Nephron (organoid): ENCODE measurements at regions not wholly inside any gene's neighbourhood (a gene's known extent, or its start where the extent isn't known, plus 50 kb on each side); places are given as distances from the start of the nearest gene placed in this dataset.

Experiments
- H3K27ac Mint-ChIP-seq, 3 experiments: 2 replicates each; pipeline ENCODE4 v1.8.0; 2020; ENCODE audit warnings: mixed read lengths in 3 of 3, mild to moderate bottlenecking in 2 of 3, moderate library complexity in 1 of 3
- H3K27me3 Mint-ChIP-seq: 2 replicates; pipeline ENCODE4 v1.8.0; 2021; ENCODE audit warnings: low read depth, mild to moderate bottlenecking, moderate library complexity, mixed read lengths
- H3K36me3 Mint-ChIP-seq: 2 replicates; pipeline ENCODE4 v1.8.0; 2020; ENCODE audit warnings: low read depth, mixed read lengths
- H3K4me1 Mint-ChIP-seq: 2 replicates; pipeline ENCODE4 v1.8.0; 2020; ENCODE audit warnings: mixed read lengths
- H3K4me3 Mint-ChIP-seq, 3 experiments: 2 replicates each; pipeline ENCODE4 v1.8.0; 2020; ENCODE audit warnings: mild to moderate bottlenecking in 3 of 3, mixed read lengths in 3 of 3, moderate library complexity in 2 of 3
- H3K9me3 Mint-ChIP-seq: 2 replicates; pipeline ENCODE4 v1.8.0; 2020; ENCODE audit warnings: mixed read lengths
- TF ChIP-seq, protein P1 (sequence below), 3 experiments: fragments of 200-600 bp; sonication (generic); IDR thresholded peaks; one replicate each; pipeline ENCODE4 v1.5.0; 2021; ENCODE audit warnings: antibody characterized with exemption in 3 of 3; ENCODE audit not compliant: unreplicated experiment in 3 of 3

DNA sequence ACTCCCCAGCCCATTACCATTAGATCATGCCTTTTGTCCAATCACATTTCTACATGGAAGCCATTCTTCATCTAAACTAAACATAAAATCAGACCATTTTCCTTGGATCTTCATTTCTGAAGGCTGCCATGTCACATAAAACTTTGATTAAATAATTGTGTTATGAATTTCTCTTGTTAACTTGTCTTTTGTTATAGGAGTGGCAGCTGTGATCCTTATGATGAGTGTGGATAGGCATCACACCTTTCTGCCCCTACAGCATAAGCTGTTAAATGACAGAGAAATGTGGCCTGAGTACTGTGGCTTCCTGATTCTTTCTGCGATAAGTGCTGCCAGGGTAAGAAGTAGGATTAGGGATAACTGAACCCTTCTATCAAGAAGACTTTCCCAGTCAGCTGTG lies 247.1 kb upstream of the MOCS1 start:
- peaks cover 7% of the 10 kb centered on the region for H3K36me3 Mint-ChIP-seq
- no peak overlapping the region for H3K4me3 Mint-ChIP-seq
- H3K4me1 Mint-ChIP-seq, result no peaks in the 10 kb centered on the region
- TF ChIP-seq, protein P1, sequence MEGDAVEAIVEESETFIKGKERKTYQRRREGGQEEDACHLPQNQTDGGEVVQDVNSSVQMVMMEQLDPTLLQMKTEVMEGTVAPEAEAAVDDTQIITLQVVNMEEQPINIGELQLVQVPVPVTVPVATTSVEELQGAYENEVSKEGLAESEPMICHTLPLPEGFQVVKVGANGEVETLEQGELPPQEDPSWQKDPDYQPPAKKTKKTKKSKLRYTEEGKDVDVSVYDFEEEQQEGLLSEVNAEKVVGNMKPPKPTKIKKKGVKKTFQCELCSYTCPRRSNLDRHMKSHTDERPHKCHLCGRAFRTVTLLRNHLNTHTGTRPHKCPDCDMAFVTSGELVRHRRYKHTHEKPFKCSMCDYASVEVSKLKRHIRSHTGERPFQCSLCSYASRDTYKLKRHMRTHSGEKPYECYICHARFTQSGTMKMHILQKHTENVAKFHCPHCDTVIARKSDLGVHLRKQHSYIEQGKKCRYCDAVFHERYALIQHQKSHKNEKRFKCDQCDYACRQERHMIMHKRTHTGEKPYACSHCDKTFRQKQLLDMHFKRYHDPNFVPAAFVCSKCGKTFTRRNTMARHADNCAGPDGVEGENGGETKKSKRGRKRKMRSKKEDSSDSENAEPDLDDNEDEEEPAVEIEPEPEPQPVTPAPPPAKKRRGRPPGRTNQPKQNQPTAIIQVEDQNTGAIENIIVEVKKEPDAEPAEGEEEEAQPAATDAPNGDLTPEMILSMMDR (IDR thresholded peaks at IDR 0.05; ENCODE audit: unreplicated experiment in 3 of 3), result no peak
- H3K27ac Mint-ChIP-seq, result no peak overlapping the region
- H3K9me3 Mint-ChIP-seq, result peaks cover 27% of the 10 kb centered on the region
- peaks cover 14% of the 10 kb centered on the region for H3K27me3 Mint-ChIP-seq

DNA sequence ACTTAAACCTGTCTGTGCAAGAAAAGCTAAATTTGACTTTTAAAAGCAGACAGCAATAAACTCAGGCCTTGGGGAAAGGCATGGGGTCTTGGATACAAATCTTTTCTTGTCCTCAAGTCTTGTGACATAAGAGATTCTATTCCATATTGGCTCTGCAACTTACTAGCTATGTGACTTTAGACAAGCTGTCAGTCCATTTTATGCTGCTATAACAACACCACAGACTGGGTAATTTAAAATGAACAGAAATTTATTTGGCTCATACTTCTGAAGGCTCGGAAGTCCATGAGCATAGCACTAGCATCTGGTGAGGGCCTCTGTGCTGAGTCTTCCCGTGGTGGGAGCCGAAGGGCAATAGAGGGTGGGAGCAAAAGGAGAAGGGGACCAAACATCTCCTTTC lies 246.0 kb upstream of the MOCS1 start:
- Mint-ChIP-seq H3K36me3 (peaks cover 7% of the 10 kb centered on the region), H3K27me3 (peaks cover 12% of the 10 kb centered on the region), H3K27ac (no peak overlapping the region), H3K9me3 (peaks cover 22% of the 10 kb centered on the region), H3K4me1 (no peaks in the 10 kb centered on the region), H3K4me3 (no peak overlapping the region)
- TF ChIP-seq, protein P1 (IDR thresholded peaks at IDR 0.05; ENCODE audit: unreplicated experiment in 3 of 3), result no peak

DNA sequence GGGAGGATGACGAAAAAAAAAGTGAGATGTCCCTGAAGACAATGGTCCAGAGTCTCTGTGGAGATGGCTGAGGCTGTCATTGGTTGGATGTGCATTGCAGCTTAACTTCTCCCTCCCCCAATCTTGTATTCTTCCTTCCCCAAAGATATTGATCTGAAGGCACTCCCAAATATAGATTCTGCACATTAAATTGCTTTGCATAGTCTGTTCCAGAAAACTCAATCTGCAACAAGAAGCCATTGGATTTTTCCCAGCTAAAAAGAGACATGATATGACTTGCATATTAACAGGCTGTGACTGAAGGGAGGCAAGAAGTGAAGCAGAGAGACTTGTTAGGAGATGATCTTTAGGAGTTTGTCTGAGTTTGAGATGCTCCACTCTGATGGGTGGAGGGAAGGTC lies 245.2 kb upstream of the MOCS1 start:
- TF ChIP-seq, protein P1 (IDR thresholded peaks at IDR 0.05; ENCODE audit: unreplicated experiment in 3 of 3), result no peak
- Mint-ChIP-seq H3K27me3 (peaks cover 13% of the 10 kb centered on the region), H3K36me3 (peaks cover 7% of the 10 kb centered on the region), H3K27ac (no peak overlapping the region), H3K4me3 (no peak overlapping the region), H3K9me3 (peaks cover 18% of the 10 kb centered on the region), H3K4me1 (no peaks in the 10 kb centered on the region)

DNA sequence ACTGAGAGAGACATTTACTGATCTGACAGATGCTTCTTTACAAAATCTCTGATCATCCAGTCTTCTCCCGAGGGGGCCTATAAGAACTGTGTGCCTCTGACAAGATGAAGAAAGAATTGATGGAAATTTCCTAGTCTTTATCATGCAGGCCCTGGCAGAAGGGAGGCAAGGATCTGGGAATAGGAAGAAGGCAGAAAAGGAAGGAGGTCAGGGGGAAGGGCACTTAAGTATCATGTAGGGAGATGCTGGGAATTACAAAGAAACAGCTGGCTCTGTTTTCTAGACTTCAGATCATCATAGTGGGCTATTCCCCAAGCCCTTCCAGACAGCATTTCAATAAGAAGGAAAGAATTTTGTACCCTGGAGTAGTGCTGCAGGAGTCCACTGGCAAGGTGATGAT lies 243.3 kb upstream of the MOCS1 start:
- Mint-ChIP-seq H3K27me3 (peaks cover 5% of the 10 kb centered on the region), H3K36me3 (no peaks in the 10 kb centered on the region), H3K4me3 (no peak overlapping the region), H3K27ac (no peak overlapping the region), H3K4me1 (no peaks in the 10 kb centered on the region), H3K9me3 (peaks cover 3% of the 10 kb centered on the region)
- TF ChIP-seq, protein P1 (IDR thresholded peaks at IDR 0.05; ENCODE audit: unreplicated experiment in 3 of 3), result no peak

DNA sequence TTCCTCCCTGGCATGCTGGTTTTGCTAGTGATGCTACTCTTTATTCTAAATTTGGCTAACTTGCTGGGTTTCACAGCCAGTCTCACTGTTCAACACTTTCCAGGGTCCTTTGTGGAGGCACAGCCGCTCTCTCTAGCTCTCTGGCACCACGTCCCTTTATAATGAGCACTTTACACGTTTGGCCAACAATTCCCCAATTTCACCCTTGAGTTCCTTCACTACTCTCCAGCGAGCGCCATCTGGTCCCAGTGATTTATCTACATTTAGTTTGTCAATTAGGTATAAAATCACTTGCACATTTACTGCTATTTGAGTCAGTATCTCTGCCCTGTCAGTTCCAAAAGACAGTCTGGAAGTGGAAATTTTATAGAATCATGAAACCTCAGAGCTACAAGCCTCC lies 241.9 kb upstream of the MOCS1 start:
- H3K4me3 Mint-ChIP-seq, result no peak overlapping the region
- peaks cover 7% of the 10 kb centered on the region for H3K27me3 Mint-ChIP-seq
- H3K27ac Mint-ChIP-seq, result no peak overlapping the region
- no peaks in the 10 kb centered on the region for H3K36me3 Mint-ChIP-seq
- H3K4me1 Mint-ChIP-seq, result no peaks in the 10 kb centered on the region
- H3K9me3 Mint-ChIP-seq, result no peaks in the 10 kb centered on the region
- TF ChIP-seq, protein P1 (IDR thresholded peaks at IDR 0.05; ENCODE audit: unreplicated experiment in 3 of 3), result no peak

DNA sequence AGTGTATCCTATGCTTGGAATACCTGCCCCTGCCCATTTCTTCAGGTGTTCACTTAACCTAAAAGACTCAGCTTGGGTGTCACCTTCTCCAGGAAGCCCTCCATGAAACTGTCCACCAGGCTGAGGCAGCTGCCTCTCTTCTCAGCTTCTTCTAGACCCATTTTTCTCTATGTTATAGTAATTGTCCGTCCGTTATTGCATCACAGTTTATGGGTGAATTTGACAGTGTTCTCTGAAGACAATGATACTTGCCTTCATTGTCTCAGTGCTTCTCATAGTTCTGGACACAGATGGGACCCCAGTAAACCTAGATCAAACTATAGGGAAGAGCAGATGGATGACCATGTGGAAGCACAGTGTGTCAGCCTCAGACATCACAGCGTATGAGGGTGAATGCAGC lies 238.0 kb upstream of the MOCS1 start:
- Mint-ChIP-seq H3K36me3 (no peaks in the 10 kb centered on the region), H3K9me3 (no peaks in the 10 kb centered on the region), H3K27me3 (peaks cover 16% of the 10 kb centered on the region), H3K27ac (no peak overlapping the region), H3K4me3 (no peak overlapping the region), H3K4me1 (no peaks in the 10 kb centered on the region)
- TF ChIP-seq, protein P1 (IDR thresholded peaks at IDR 0.05; ENCODE audit: unreplicated experiment in 3 of 3), result no peak
